HG03060 (cell line): ENCODE measurements at regions not wholly inside any gene's neighbourhood (a gene's known extent, or its start where the extent isn't known, plus 50 kb on each side); places are given as distances from the start of the nearest gene placed in this dataset.

Experiments used
- ATAC-seq: cut with Tn5 transposase; IDR thresholded peaks from one replicate; pipeline ENCODE4 v1.9.1; 2021; ENCODE audit warnings: low read depth, moderate number of reproducible peaks; ENCODE audit not compliant: unreplicated experiment

GRCh38 chr2:8452979-8453903, 228.6 kb upstream of the ID2 start:
- no peak for ATAC-seq

- no peak for ATAC-seq
Measured at GRCh38 chr2:8453904-8454302, 228.0 kb upstream of the ID2 start.

- ATAC-seq = no peak
Measured at GRCh38 chr2:8454797-8455196, 227.1 kb upstream of the ID2 start.

- ATAC-seq = no peak
Measured at GRCh38 chr2:8455236-8456150, 226.4 kb upstream of the ID2 start.

- no peak for ATAC-seq
Measured at GRCh38 chr2:8456151-8457091, 225.4 kb upstream of the ID2 start.

- ATAC-seq = no peak
Measured at GRCh38 chr2:8457092-8457481, 224.8 kb upstream of the ID2 start.

- ATAC-seq = no peak
Measured at GRCh38 chr2:8457699-8458502, 224.0 kb upstream of the ID2 start.

- no peak for ATAC-seq
Measured at GRCh38 chr2:8458503-8459459, 223.1 kb upstream of the ID2 start.

- ATAC-seq = no peak
Measured at GRCh38 chr2:8459474-8459873, 222.4 kb upstream of the ID2 start.

- ATAC-seq = no peak
Measured at GRCh38 chr2:8461341-8461740, 220.5 kb upstream of the ID2 start.

- no peak for ATAC-seq
Measured at GRCh38 chr2:8462280-8462679, 219.6 kb upstream of the ID2 start.

GRCh38 chr2:8462899-8463648, 218.8 kb upstream of the ID2 start:
- no peak for ATAC-seq

- ATAC-seq = no peak
Measured at GRCh38 chr2:8465560-8465959, 216.3 kb upstream of the ID2 start.

- ATAC-seq = no peak
Measured at GRCh38 chr2:8469709-8470493, 212.0 kb upstream of the ID2 start.

GRCh38 chr2:8472545-8473323, 209.1 kb upstream of the ID2 start:
- no peak for ATAC-seq

GRCh38 chr2:8475349-8476031, 206.4 kb upstream of the ID2 start:
- ATAC-seq = no peak
